EL (cell line): ENCODE measurements at regions not wholly inside any gene's neighbourhood (a gene's known extent, or its start where the extent isn't known, plus 50 kb on each side); places are given as distances from the start of the nearest gene placed in this dataset.

Experiments used
- DNase-seq: peaks from one replicate; pipeline ENCODE4 v3.0.0-alpha.2; 2016

GRCh38 chr12:11568762-11569478 is 80.6 kb upstream of the ETV6 start:
- DNase-seq = no peak

DNA sequence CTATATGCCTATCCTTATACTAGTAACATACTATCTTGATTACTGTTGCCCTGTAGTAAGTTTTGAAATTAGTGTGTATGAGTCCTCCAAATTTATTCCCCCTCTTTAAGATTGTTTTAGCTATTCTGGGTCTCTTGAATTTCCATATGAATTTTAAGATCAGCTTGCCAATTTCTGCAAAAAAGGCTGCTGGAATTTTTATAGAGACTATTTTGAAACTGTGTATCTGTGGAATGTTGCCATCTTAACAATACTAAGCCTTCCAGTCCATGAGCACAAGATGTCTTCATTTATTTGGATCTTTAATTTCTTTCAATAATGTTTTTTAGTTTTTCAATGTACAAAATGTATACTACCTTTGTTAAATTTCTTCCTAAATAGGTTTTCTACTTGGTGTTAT is 79.8 kb upstream of the ETV6 start:
- DNase-seq = no peak

DNA sequence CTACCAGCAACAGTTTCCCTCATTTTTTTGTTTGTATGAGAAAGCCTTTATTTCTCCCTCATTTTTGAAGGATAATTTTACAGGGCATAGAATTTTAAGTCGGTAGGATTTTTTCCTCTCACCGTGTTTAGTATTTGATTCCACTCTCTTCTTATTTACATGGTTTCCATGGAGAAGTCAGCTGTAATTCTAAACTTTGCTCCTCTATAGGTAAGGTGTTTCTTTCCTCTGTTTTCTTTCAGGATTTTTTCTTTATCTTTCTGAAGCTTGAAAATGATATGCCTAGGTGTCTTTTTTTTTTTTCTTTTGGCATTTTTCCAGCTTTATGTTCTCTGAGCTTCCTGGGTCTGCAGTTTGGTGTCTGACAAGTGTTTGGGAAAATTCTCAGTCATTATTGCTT is 75.6 kb upstream of the ETV6 start:
- no peak for DNase-seq

DNA sequence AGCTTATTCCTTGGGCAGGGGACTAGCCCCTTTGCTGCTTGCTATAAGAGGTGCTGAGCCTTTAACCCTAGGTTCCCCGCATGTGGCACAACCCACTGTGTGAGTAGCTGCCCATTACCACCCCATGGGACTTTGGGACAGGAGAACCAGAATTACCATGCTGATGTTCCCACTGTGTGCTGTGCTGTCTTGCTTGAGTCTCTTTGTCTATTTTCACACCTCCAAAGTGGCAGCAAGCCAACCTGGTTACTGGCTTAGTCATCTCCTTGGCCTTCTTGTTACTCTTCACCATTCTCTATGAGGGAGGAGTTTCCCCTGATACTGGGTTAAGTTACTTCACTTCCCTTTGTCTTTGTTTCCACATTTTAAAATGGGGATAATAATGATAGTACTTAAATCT is 73.4 kb upstream of the ETV6 start:
- DNase-seq = peak; percentile 65

DNA sequence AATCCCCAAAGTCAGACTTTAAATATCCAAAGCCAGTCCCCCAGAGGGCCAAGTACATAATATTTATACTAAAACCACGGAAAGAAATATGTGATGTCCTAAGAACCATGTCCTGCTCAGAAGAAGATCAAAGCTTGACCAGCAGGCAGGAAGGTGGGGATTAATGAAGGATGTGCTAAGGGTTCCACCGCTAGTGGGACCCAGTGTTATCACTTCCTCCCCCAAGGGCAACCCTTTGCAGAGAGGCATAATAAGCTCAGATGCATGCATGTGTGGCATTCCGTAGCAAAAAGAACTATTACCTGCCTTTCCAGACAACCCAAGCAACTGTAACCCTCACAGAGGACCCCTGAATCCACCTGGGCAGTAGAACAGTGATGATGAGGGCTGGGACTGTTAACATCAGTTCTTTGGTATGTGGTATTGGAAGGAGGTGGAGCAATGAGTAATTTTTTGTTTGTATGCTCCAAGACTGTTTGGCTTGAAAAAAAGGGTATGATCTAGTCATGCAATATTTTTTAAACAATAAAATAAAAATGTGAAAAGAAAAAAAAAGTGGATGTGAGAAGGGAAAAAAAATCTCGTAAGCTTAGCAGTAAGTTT is 71.7 kb upstream of the ETV6 start:
- peak; percentile 17 for DNase-seq

DNA sequence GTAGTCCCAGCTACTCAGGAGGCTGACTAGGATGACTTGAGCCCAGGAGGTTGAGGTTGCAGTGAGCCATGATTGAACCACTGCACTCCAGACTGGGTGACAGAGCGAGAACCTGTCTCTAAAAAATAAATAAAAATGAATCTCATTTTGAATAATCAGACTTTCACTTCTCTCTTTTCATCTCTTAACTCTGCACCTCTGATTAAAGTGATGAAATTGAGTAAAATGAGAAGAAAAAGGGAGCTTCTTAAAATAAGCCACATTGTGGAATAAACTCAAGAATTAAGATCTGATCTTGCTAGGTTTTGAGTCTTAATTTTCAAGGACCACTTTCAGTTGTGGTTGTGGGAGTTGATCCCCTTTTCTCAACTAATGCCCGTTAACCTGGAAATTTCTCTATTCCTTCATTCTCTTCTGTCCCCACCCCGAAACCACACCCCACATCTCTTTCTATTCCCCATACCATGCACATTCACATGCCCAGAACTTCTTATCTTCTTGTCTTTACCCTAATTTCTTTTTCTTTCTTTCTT is 70.9 kb upstream of the ETV6 start:
- no peak for DNase-seq

GRCh38 chr12:11580125-11580751 is 69.2 kb upstream of the ETV6 start:
- DNase-seq = peak; percentile 96

GRCh38 chr12:11581179-11581755 is 68.2 kb upstream of the ETV6 start:
- peak; percentile 74 for DNase-seq

- DNase-seq = no peak
These were observed 65.1 kb upstream of the ETV6 start for GRCh38 chr12:11584221-11584855.

DNA sequence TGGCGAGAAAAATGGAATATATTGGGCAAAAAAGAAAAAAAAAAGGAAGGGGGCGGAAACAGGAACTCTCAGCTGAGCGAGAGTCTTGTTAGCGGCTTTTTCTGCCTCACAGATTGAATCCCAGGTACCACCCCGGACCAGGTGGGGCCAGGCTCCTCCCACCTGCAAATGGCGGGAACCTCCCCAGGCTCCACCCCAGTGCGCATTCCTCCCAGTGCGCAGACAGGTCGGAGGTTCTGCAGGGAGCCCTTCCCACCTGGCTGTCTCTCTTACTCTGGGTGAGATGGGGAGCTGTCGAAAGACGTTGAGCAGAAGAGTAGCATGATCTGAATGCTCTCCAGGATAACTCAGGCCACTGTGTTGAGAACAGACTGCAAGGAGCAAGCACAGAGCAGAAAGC is 57.0 kb upstream of the ETV6 start:
- DNase-seq = no peak

DNA sequence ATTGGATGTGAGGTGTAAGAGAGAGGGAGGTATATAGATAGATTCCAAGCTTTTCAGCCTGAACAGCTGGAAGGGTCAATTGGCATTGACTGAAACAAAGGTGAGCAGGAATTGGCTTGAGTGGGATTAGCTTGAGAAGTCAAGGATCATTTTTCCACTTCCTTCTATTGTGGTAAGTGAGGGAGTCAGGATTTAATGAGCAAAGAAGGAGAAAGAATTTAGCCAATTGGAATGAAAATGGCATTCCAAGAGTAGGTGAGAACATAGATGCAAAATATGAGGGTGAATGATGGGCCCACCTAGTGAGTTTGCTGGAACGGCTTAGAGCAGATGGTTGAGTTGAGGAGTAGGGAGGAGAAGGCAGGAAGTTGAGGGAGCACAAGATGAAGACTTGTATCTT is 56.5 kb upstream of the ETV6 start:
- DNase-seq = no peak

DNA sequence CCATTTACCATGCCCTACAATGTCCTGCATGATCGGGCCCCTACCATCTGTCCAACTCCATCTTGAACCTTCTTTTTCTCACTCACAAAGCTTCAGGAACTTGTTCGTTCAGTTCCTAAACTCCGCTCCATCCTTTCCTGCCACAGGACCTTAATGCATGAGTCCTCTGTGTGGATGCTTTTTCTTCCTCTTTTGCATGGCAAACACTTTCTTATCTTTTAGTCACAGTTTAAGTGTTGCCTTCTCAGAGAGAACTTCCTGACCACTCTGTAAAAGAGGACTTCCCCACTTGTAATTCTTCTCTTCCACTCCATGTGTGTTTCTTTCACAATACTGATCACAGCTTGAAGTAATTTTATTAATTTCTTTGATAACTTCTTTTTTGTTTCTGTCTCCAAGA is 54.4 kb upstream of the ETV6 start:
- DNase-seq = no peak

DNA sequence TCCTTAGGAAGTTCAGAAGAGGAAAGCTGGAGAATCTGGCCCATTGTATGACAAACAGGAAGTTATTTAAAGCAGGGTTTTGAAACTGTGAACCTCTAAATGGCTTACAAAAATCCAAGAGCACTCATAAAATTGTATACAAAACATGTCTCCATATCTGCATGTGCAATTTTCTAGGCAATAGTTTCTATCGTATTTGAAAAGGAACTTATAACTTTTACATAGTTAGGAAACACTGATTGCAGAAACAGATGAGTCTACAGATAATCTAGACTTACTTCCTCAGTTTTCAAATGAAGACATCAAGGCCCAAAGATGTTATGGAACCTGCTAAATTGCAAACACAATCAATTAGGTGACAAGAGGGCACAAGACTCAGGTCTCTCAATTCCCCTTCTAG is 53.3 kb upstream of the ETV6 start:
- no peak for DNase-seq

GRCh38 chr12:11598900-11599299 is 50.6 kb upstream of the ETV6 start:
- no peak for DNase-seq
